ENCODE measurements at regions not wholly inside any gene's neighbourhood (a gene's known extent, or its start where the extent isn't known, plus 50 kb on each side); places are given as distances from the start of the nearest gene placed in this dataset.

DNA sequence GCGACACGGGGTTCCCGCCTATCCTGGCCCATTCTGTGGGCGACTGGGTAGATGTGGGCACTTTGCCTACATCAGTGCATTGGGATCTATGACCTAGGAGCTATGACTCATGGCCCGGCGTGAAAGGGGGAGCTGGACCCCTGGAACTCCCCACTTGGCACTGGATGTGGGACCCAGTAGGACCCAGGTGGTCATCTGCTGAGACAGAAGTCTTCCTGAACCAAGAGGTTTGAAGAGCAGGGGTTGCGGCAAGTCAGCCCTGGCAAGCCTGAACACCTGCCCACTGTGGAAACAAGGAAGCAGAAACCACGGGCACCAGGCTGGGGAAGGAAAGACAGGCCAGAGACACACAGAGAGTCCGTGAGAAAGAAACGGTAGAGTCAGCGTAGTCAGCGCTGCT is 656.7 kb downstream of the AJAP1 start:
- ATAC-seq (ENCODE audit: insufficient read depth, low read depth) = no peak
- no peak overlapping the region for H3K9ac ChIP-seq (ENCODE audit: low read depth, low read length)
- no peaks in the 10 kb centered on the region for H3K79me2 ChIP-seq (ENCODE audit: insufficient read depth, low read length)
- no peak overlapping the region for H3K27ac ChIP-seq (ENCODE audit: low read length)
- TF ChIP-seq, protein P1, sequence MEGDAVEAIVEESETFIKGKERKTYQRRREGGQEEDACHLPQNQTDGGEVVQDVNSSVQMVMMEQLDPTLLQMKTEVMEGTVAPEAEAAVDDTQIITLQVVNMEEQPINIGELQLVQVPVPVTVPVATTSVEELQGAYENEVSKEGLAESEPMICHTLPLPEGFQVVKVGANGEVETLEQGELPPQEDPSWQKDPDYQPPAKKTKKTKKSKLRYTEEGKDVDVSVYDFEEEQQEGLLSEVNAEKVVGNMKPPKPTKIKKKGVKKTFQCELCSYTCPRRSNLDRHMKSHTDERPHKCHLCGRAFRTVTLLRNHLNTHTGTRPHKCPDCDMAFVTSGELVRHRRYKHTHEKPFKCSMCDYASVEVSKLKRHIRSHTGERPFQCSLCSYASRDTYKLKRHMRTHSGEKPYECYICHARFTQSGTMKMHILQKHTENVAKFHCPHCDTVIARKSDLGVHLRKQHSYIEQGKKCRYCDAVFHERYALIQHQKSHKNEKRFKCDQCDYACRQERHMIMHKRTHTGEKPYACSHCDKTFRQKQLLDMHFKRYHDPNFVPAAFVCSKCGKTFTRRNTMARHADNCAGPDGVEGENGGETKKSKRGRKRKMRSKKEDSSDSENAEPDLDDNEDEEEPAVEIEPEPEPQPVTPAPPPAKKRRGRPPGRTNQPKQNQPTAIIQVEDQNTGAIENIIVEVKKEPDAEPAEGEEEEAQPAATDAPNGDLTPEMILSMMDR (IDR thresholded peaks at IDR 0.05; ENCODE audit: borderline replicate concordance, extremely low read depth, low read length, poor library complexity, severe bottlenecking) = no peak
- TF ChIP-seq EZH2 (IDR thresholded peaks at IDR 0.05; ENCODE audit: borderline replicate concordance, low read depth, low read length, severe bottlenecking) = no peak
- H3K4me1 ChIP-seq (ENCODE audit: insufficient read depth, low read length) = no peaks in the 10 kb centered on the region
- H3K27me3 ChIP-seq (ENCODE audit: insufficient read depth, low read length, poor library complexity) = peaks cover 4% of the 10 kb centered on the region
- H3K4me2 ChIP-seq (ENCODE audit: insufficient read depth, low read length) = no peak overlapping the region
- no peaks in the 10 kb centered on the region for H4K20me1 ChIP-seq (ENCODE audit: insufficient read depth, low read length)
- DNase-seq = no peak
- H2AFZ ChIP-seq (ENCODE audit: low read depth, low read length) = no peak overlapping the region
- H3K4me3 ChIP-seq (ENCODE audit: low read depth in 1 of 2, low read length in 2 of 2) = no peak overlapping the region
- no peaks in the 10 kb centered on the region for H3K9me3 ChIP-seq (ENCODE audit: insufficient read depth, low read length, severe bottlenecking)
- H3K36me3 ChIP-seq (ENCODE audit: insufficient read depth, low read length) = no peaks in the 10 kb centered on the region

DNA sequence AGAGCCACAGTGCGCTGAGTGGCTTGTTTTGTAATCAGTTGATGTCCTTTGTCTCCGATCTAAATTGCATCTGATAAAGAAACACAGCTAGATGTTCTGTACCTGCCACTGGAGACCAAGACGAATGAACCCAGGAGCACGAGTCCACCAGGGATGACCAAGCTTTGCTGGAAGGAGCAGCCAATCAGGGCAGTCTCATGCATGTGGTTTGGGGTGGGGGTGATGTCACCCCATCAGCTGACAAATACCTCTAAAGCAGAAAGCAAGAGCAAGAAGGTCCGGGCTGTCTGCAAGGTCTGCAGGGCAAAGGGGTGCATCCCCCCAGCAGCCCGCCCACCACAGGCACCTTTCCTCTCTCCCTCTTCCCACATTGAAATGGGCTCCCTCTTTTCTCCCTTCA is 653.8 kb downstream of the AJAP1 start:
- no peaks in the 10 kb centered on the region for H3K4me1 ChIP-seq (ENCODE audit: insufficient read depth, low read length)
- H3K9ac ChIP-seq (ENCODE audit: low read depth, low read length) = no peak overlapping the region
- H3K79me2 ChIP-seq (ENCODE audit: insufficient read depth, low read length) = no peaks in the 10 kb centered on the region
- no peak for TF ChIP-seq EZH2 (IDR thresholded peaks at IDR 0.05; ENCODE audit: borderline replicate concordance, low read depth, low read length, severe bottlenecking)
- TF ChIP-seq, protein P1 (IDR thresholded peaks at IDR 0.05; ENCODE audit: borderline replicate concordance, extremely low read depth, low read length, poor library complexity, severe bottlenecking) = no peak
- no peaks in the 10 kb centered on the region for H3K9me3 ChIP-seq (ENCODE audit: insufficient read depth, low read length, severe bottlenecking)
- H3K36me3 ChIP-seq (ENCODE audit: insufficient read depth, low read length) = no peaks in the 10 kb centered on the region
- no peak for ATAC-seq (ENCODE audit: insufficient read depth, low read depth)
- H3K27ac ChIP-seq (ENCODE audit: low read length) = no peak overlapping the region
- peaks cover 4% of the 10 kb centered on the region for H3K27me3 ChIP-seq (ENCODE audit: insufficient read depth, low read length, poor library complexity)
- H3K4me2 ChIP-seq (ENCODE audit: insufficient read depth, low read length) = no peak overlapping the region
- no peaks in the 10 kb centered on the region for H4K20me1 ChIP-seq (ENCODE audit: insufficient read depth, low read length)
- no peak overlapping the region for H3K4me3 ChIP-seq (ENCODE audit: low read depth in 1 of 2, low read length in 2 of 2)
- no peak overlapping the region for H2AFZ ChIP-seq (ENCODE audit: low read depth, low read length)
- no peak for DNase-seq

DNA sequence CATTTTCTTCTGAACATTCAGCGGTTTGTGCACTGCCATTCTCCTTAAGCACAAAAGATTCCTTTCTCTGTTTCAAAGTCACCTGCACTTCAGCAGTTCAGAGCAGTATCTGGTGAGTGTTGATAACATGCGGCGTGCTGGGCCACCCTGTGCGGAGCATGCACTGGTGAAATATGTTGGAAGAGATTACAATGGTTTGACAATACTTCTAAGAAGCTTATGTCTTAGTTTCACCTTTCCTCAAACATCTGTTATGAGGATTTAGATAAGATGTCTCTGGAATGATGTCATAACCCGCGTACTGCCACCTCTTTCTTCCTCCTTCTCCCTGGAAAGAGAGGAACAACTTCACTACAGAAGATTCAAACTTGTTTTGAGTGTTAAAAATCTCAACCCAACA is 650.3 kb downstream of the AJAP1 start:
- Histone ChIP-seq H3K9ac (ENCODE audit: low read depth, low read length) (no peak overlapping the region), H3K27me3 (ENCODE audit: insufficient read depth, low read length, poor library complexity) (no peaks in the 10 kb centered on the region), H3K4me3 (ENCODE audit: low read depth in 1 of 2, low read length in 2 of 2) (no peak overlapping the region), H3K27ac (ENCODE audit: low read length) (no peak overlapping the region), H3K4me1 (ENCODE audit: insufficient read depth, low read length) (no peaks in the 10 kb centered on the region), H3K4me2 (ENCODE audit: insufficient read depth, low read length) (no peak overlapping the region), H4K20me1 (ENCODE audit: insufficient read depth, low read length) (no peaks in the 10 kb centered on the region), H3K9me3 (ENCODE audit: insufficient read depth, low read length, severe bottlenecking) (no peaks in the 10 kb centered on the region), H3K36me3 (ENCODE audit: insufficient read depth, low read length) (no peaks in the 10 kb centered on the region), H3K79me2 (ENCODE audit: insufficient read depth, low read length) (no peaks in the 10 kb centered on the region), H2AFZ (ENCODE audit: low read depth, low read length) (no peak overlapping the region)
- no peak for DNase-seq
- no peak for ATAC-seq (ENCODE audit: insufficient read depth, low read depth)
- no peak for TF ChIP-seq EZH2 (IDR thresholded peaks at IDR 0.05; ENCODE audit: borderline replicate concordance, low read depth, low read length, severe bottlenecking)
- TF ChIP-seq, protein P1 (IDR thresholded peaks at IDR 0.05; ENCODE audit: borderline replicate concordance, extremely low read depth, low read length, poor library complexity, severe bottlenecking) = no peak

DNA sequence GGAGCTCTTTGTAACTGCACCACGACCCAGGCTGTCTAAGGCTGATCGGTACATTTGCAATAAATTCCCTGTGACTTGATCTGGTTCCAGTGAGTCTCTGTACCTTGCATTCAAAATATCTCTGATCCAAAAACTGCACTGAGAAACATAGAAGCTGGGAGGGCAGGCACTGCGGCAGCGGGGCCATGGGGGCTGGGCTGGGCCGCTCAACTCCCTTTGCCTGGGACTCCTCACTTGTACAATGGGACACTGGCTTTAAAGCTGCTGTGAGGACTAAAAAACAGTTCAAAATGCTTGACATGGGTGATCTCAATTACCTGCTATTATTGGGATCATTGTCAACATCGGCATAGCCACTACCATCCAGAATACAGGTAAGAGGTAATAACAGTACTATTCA is 644.0 kb downstream of the AJAP1 start:
- H3K4me2 ChIP-seq (ENCODE audit: insufficient read depth, low read length) = no peak overlapping the region
- DNase-seq (no peak), ATAC-seq (ENCODE audit: insufficient read depth, low read depth) (no peak)
- H3K36me3 ChIP-seq (ENCODE audit: insufficient read depth, low read length) = no peaks in the 10 kb centered on the region
- no peaks in the 10 kb centered on the region for H3K27me3 ChIP-seq (ENCODE audit: insufficient read depth, low read length, poor library complexity)
- no peaks in the 10 kb centered on the region for H3K9me3 ChIP-seq (ENCODE audit: insufficient read depth, low read length, severe bottlenecking)
- no peak overlapping the region for H3K9ac ChIP-seq (ENCODE audit: low read depth, low read length)
- H3K27ac ChIP-seq (ENCODE audit: low read length) = no peak overlapping the region
- TF ChIP-seq, protein P1 (IDR thresholded peaks at IDR 0.05; ENCODE audit: borderline replicate concordance, extremely low read depth, low read length, poor library complexity, severe bottlenecking) = no peak
- no peak for TF ChIP-seq EZH2 (IDR thresholded peaks at IDR 0.05; ENCODE audit: borderline replicate concordance, low read depth, low read length, severe bottlenecking)
- no peak overlapping the region for H3K4me3 ChIP-seq (ENCODE audit: low read depth in 1 of 2, low read length in 2 of 2)
- no peaks in the 10 kb centered on the region for H3K4me1 ChIP-seq (ENCODE audit: insufficient read depth, low read length)
- H3K79me2 ChIP-seq (ENCODE audit: insufficient read depth, low read length) = no peaks in the 10 kb centered on the region
- H4K20me1 ChIP-seq (ENCODE audit: insufficient read depth, low read length) = no peaks in the 10 kb centered on the region
- no peak overlapping the region for H2AFZ ChIP-seq (ENCODE audit: low read depth, low read length)
